ENCODE measurements at regions not wholly inside any gene's neighbourhood (a gene's known extent, or its start where the extent isn't known, plus 50 kb on each side); places are given as distances from the start of the nearest gene placed in this dataset.

- H3F3A ChIP-seq (ENCODE audit: low read depth): no peaks in the 10 kb centered on the region
- H3K27me3 ChIP-seq: no peaks in the 10 kb centered on the region
- no peak overlapping the region for H3K4me3 ChIP-seq
- Mint-ChIP-seq H3K27me3 (ENCODE audit: insufficient read depth, low read depth) (peaks cover 16% of the 10 kb centered on the region), H3K27ac (no peak overlapping the region), H3K4me1 (no peaks in the 10 kb centered on the region), H3K9me3 (no peaks in the 10 kb centered on the region), H3K4me3 (no peak overlapping the region), H3K36me3 (no peaks in the 10 kb centered on the region)
- H4K20me1 ChIP-seq (ENCODE audit: low read depth): no peaks in the 10 kb centered on the region
- no peak overlapping the region for H3K4me2 ChIP-seq
- no peaks in the 10 kb centered on the region for H3K4me1 ChIP-seq
- no peaks in the 10 kb centered on the region for H3K79me2 ChIP-seq (ENCODE audit: low read depth)
- H2AFZ ChIP-seq (replicated peaks): no peak overlapping the region
- H3K27ac ChIP-seq: no peak overlapping the region
- no peak overlapping the region for H3K9ac ChIP-seq
- H3K9me3 ChIP-seq (ENCODE audit: low read depth): no peaks in the 10 kb centered on the region
- no peaks in the 10 kb centered on the region for H3K36me3 ChIP-seq
- DNase-seq (ENCODE audit: low spot score): no peak
- TF ChIP-seq EZH2 (IDR thresholded peaks at IDR 0.05) (no peak), CTCF (IDR thresholded peaks at IDR 0.05) (no peak), EZH2phosphoT487 (IDR thresholded peaks at IDR 0.05) (no peak)
Observed at GRCh38 chr1:110731529-110731928, 56.8 kb upstream of the KCNA3 start.

GRCh38 chr1:110728388-110729001, 53.8 kb upstream of the KCNA3 start:
- no peak for DNase-seq (ENCODE audit: low spot score)
- Mint-ChIP-seq H3K36me3 (no peaks in the 10 kb centered on the region), H3K27me3 (ENCODE audit: insufficient read depth, low read depth) (peaks cover 13% of the 10 kb centered on the region), H3K9me3 (no peaks in the 10 kb centered on the region), H3K4me3 (no peak overlapping the region), H3K4me1 (no peaks in the 10 kb centered on the region), H3K27ac (no peak overlapping the region)
- peaks cover 4% of the 10 kb centered on the region for H3K27me3 ChIP-seq
- no peaks in the 10 kb centered on the region for H3F3A ChIP-seq (ENCODE audit: low read depth)
- H3K9ac ChIP-seq: no peak overlapping the region
- H3K79me2 ChIP-seq (ENCODE audit: low read depth): no peaks in the 10 kb centered on the region
- no peak overlapping the region for H2AFZ ChIP-seq (replicated peaks)
- H4K20me1 ChIP-seq (ENCODE audit: low read depth): no peaks in the 10 kb centered on the region
- no peaks in the 10 kb centered on the region for H3K4me1 ChIP-seq
- no peak overlapping the region for H3K4me3 ChIP-seq
- H3K27ac ChIP-seq: no peak overlapping the region
- H3K9me3 ChIP-seq (ENCODE audit: low read depth): no peaks in the 10 kb centered on the region
- H3K4me2 ChIP-seq: no peak overlapping the region
- H3K36me3 ChIP-seq: no peaks in the 10 kb centered on the region
- no peak for TF ChIP-seq CTCF (IDR thresholded peaks at IDR 0.05)
- TF ChIP-seq EZH2 (IDR thresholded peaks at IDR 0.05): no peak
- TF ChIP-seq EZH2phosphoT487 (IDR thresholded peaks at IDR 0.05): no peak

- H3K36me3 ChIP-seq: no peaks in the 10 kb centered on the region
- no peak overlapping the region for H3K4me2 ChIP-seq
- Mint-ChIP-seq H3K27ac (no peak overlapping the region), H3K36me3 (no peaks in the 10 kb centered on the region), H3K9me3 (no peaks in the 10 kb centered on the region), H3K4me3 (no peak overlapping the region), H3K4me1 (no peaks in the 10 kb centered on the region), H3K27me3 (ENCODE audit: insufficient read depth, low read depth) (peaks cover 13% of the 10 kb centered on the region)
- peaks cover 10% of the 10 kb centered on the region for H3K27me3 ChIP-seq
- DNase-seq (ENCODE audit: low spot score): no peak
- no peaks in the 10 kb centered on the region for H3K79me2 ChIP-seq (ENCODE audit: low read depth)
- H3K9me3 ChIP-seq (ENCODE audit: low read depth): no peaks in the 10 kb centered on the region
- no peak for TF ChIP-seq CTCF (IDR thresholded peaks at IDR 0.05)
- no peak for TF ChIP-seq EZH2 (IDR thresholded peaks at IDR 0.05)
- no peak for TF ChIP-seq EZH2phosphoT487 (IDR thresholded peaks at IDR 0.05)
- H3K27ac ChIP-seq: no peak overlapping the region
- H4K20me1 ChIP-seq (ENCODE audit: low read depth): no peaks in the 10 kb centered on the region
- no peaks in the 10 kb centered on the region for H3K4me1 ChIP-seq
- no peak overlapping the region for H3K4me3 ChIP-seq
- H3K9ac ChIP-seq: no peak overlapping the region
- no peak overlapping the region for H2AFZ ChIP-seq (replicated peaks)
- no peaks in the 10 kb centered on the region for H3F3A ChIP-seq (ENCODE audit: low read depth)
Observed at GRCh38 chr1:110727246-110727645, 52.5 kb upstream of the KCNA3 start.

Data from neural progenitor cell (in vitro differentiated cells).